ENCODE measurements at regions not wholly inside any gene's neighbourhood (a gene's known extent, or its start where the extent isn't known, plus 50 kb on each side); places are given as distances from the start of the nearest gene placed in this dataset.

GRCh38 chr2:220033546-220033945 lies 406.1 kb downstream of the SLC4A3 start:
- Histone ChIP-seq H3K79me2 (replicated peaks; ENCODE audit: insufficient read depth, low read length) (no peaks in the 10 kb centered on the region), H2AFZ (ENCODE audit: low read depth, low read length) (no peak overlapping the region), H3K9ac (ENCODE audit: low read length) (no peak overlapping the region), H4K20me1 (ENCODE audit: insufficient read depth) (no peaks in the 10 kb centered on the region), H3K9me2 (ENCODE audit: insufficient read depth, low read length) (no peaks in the 10 kb centered on the region), H3F3A (ENCODE audit: insufficient read depth, low read length, poor library complexity, severe bottlenecking) (no peaks in the 10 kb centered on the region), H3K27ac (ENCODE audit: low read length) (no peak overlapping the region), H3K4me2 (ENCODE audit: low read length) (no peak overlapping the region), H3K4me3 (ENCODE audit: low read length) (no peak overlapping the region), H3K27me3 (ENCODE audit: insufficient read depth, low read depth, low read length) (no peaks in the 10 kb centered on the region), H3K9me3 (ENCODE audit: low read length) (no peaks in the 10 kb centered on the region), H3K36me3 (ENCODE audit: insufficient read depth, low read length) (no peaks in the 10 kb centered on the region)
- TF ChIP-seq RAD21 (conservative IDR thresholded peaks at IDR 0.05) (no peak), TAF1 (IDR thresholded peaks at IDR 0.05; ENCODE audit: low read depth) (no peak), MXI1 (conservative IDR thresholded peaks at IDR 0.05; ENCODE audit: poor library complexity, severe bottlenecking) (no peak), CTCF (IDR thresholded peaks at IDR 0.05; ENCODE audit: poor library complexity, severe bottlenecking) (no peak), POLR2AphosphoS5 (IDR thresholded peaks at IDR 0.05) (no peak), EZH2 (IDR thresholded peaks at IDR 0.05; ENCODE audit: borderline replicate concordance, insufficient read depth, low read length, poor library complexity, severe bottlenecking) (no peak)

- Histone ChIP-seq H3K79me2 (replicated peaks; ENCODE audit: insufficient read depth, low read length) (no peaks in the 10 kb centered on the region), H3K9ac (ENCODE audit: low read length) (no peak overlapping the region), H3K9me2 (ENCODE audit: insufficient read depth, low read length) (no peaks in the 10 kb centered on the region), H4K20me1 (ENCODE audit: insufficient read depth) (no peaks in the 10 kb centered on the region), H3F3A (ENCODE audit: insufficient read depth, low read length, poor library complexity, severe bottlenecking) (no peaks in the 10 kb centered on the region), H3K9me3 (ENCODE audit: low read length) (no peaks in the 10 kb centered on the region), H3K4me2 (ENCODE audit: low read length) (no peak overlapping the region), H3K36me3 (ENCODE audit: insufficient read depth, low read length) (no peaks in the 10 kb centered on the region), H3K27ac (ENCODE audit: low read length) (no peak overlapping the region), H2AFZ (ENCODE audit: low read depth, low read length) (no peak overlapping the region), H3K27me3 (ENCODE audit: insufficient read depth, low read depth, low read length) (no peaks in the 10 kb centered on the region), H3K4me3 (ENCODE audit: low read length) (no peak overlapping the region)
- TF ChIP-seq EP300 (conservative IDR thresholded peaks at IDR 0.05; ENCODE audit: poor library complexity, severe bottlenecking) (no peak), TAF1 (IDR thresholded peaks at IDR 0.05; ENCODE audit: low read depth) (no peak)
Measured at GRCh38 chr2:220034426-220035130, 407.1 kb downstream of the SLC4A3 start.

GRCh38 chr2:220036431-220036830 lies 409.0 kb downstream of the SLC4A3 start:
- Histone ChIP-seq H3F3A (ENCODE audit: insufficient read depth, low read length, poor library complexity, severe bottlenecking) (no peaks in the 10 kb centered on the region), H3K36me3 (ENCODE audit: insufficient read depth, low read length) (no peaks in the 10 kb centered on the region), H3K9ac (ENCODE audit: low read length) (no peak overlapping the region), H4K20me1 (ENCODE audit: insufficient read depth) (no peaks in the 10 kb centered on the region), H3K27ac (ENCODE audit: low read length) (no peak overlapping the region), H3K4me2 (ENCODE audit: low read length) (no peak overlapping the region), H3K27me3 (ENCODE audit: insufficient read depth, low read depth, low read length) (no peaks in the 10 kb centered on the region), H3K79me2 (replicated peaks; ENCODE audit: insufficient read depth, low read length) (no peaks in the 10 kb centered on the region), H3K4me3 (ENCODE audit: low read length) (no peak overlapping the region), H2AFZ (ENCODE audit: low read depth, low read length) (no peak overlapping the region), H3K9me2 (ENCODE audit: insufficient read depth, low read length) (no peaks in the 10 kb centered on the region), H3K9me3 (ENCODE audit: low read length) (no peaks in the 10 kb centered on the region)
- TF ChIP-seq REST (IDR thresholded peaks at IDR 0.05; ENCODE audit: borderline replicate concordance), result no peak
- no peak for TF ChIP-seq CTCF (IDR thresholded peaks at IDR 0.05; ENCODE audit: poor library complexity, severe bottlenecking)
